Esophagus mucosa (tissue), 1 donor: ENCODE measurements at regions not wholly inside any gene's neighbourhood (a gene's known extent, or its start where the extent isn't known, plus 50 kb on each side); places are given as distances from the start of the nearest gene placed in this dataset.

Source experiments
- ATAC-seq: fragments of 200-7000 bp; cut with Tn5 transposase; one replicate; pipeline ENCODE4 v1.9.1; 2020
- donor health status: DM: yes; HTN: yes; CAD: no.

- ATAC-seq, result no peak
Measured at GRCh38 chr9:109950710-109951443, 170.9 kb downstream of the PALM2AKAP2 start.

- ATAC-seq, result no peak
Measured at GRCh38 chr9:109953300-109953699, 173.3 kb downstream of the PALM2AKAP2 start.

GRCh38 chr9:109953813-109954497 is 174.0 kb downstream of the PALM2AKAP2 start:
- ATAC-seq, result no peak

GRCh38 chr9:109956717-109957440 is 176.9 kb downstream of the PALM2AKAP2 start:
- ATAC-seq, result no peak

- ATAC-seq, result no peak
Measured at GRCh38 chr9:109959679-109960078, 179.7 kb downstream of the PALM2AKAP2 start.

GRCh38 chr9:109961626-109962025 is 181.6 kb downstream of the PALM2AKAP2 start:
- ATAC-seq, result no peak

- no peak for ATAC-seq
Measured at GRCh38 chr9:109962215-109962614, 182.2 kb downstream of the PALM2AKAP2 start.

GRCh38 chr9:109963079-109963478 is 183.1 kb downstream of the PALM2AKAP2 start:
- no peak for ATAC-seq

- no peak for ATAC-seq
Measured at GRCh38 chr9:109966643-109967368, 186.8 kb downstream of the PALM2AKAP2 start.

GRCh38 chr9:109967651-109968642 is 187.9 kb downstream of the PALM2AKAP2 start:
- no peak for ATAC-seq

- ATAC-seq, result peak; percentile 29
Measured at GRCh38 chr9:109969011-109969410, 189.0 kb downstream of the PALM2AKAP2 start.

GRCh38 chr9:109969573-109970237 is 189.7 kb downstream of the PALM2AKAP2 start:
- ATAC-seq, result no peak

GRCh38 chr9:109971226-109971625 is 191.2 kb downstream of the PALM2AKAP2 start:
- no peak for ATAC-seq

- ATAC-seq, result peak; percentile 54
Measured at GRCh38 chr9:109972026-109972882, 192.3 kb downstream of the PALM2AKAP2 start.

- ATAC-seq, result no peak
Measured at GRCh38 chr9:109973336-109973735, 193.3 kb downstream of the PALM2AKAP2 start.

GRCh38 chr9:109974143-109974917 is 194.3 kb downstream of the PALM2AKAP2 start:
- no peak for ATAC-seq

GRCh38 chr9:109974918-109975276 is 194.9 kb downstream of the PALM2AKAP2 start:
- ATAC-seq, result no peak

- no peak for ATAC-seq
Measured at GRCh38 chr9:109975574-109976295, 195.7 kb downstream of the PALM2AKAP2 start.
